Nephron (organoid): ENCODE measurements at regions not wholly inside any gene's neighbourhood (a gene's known extent, or its start where the extent isn't known, plus 50 kb on each side); places are given as distances from the start of the nearest gene placed in this dataset.

Experiments used
- H3K27ac Mint-ChIP-seq, 3 experiments: 2 replicates each; pipeline ENCODE4 v1.8.0; 2020; ENCODE audit warnings: mixed read lengths in 3 of 3, mild to moderate bottlenecking in 2 of 3, moderate library complexity in 1 of 3
- H3K27me3 Mint-ChIP-seq: 2 replicates; pipeline ENCODE4 v1.8.0; 2021; ENCODE audit warnings: low read depth, mild to moderate bottlenecking, moderate library complexity, mixed read lengths
- H3K36me3 Mint-ChIP-seq: 2 replicates; pipeline ENCODE4 v1.8.0; 2020; ENCODE audit warnings: low read depth, mixed read lengths
- H3K4me1 Mint-ChIP-seq: 2 replicates; pipeline ENCODE4 v1.8.0; 2020; ENCODE audit warnings: mixed read lengths
- H3K4me3 Mint-ChIP-seq, 3 experiments: 2 replicates each; pipeline ENCODE4 v1.8.0; 2020; ENCODE audit warnings: mild to moderate bottlenecking in 3 of 3, mixed read lengths in 3 of 3, moderate library complexity in 2 of 3
- H3K9me3 Mint-ChIP-seq: 2 replicates; pipeline ENCODE4 v1.8.0; 2020; ENCODE audit warnings: mixed read lengths
- CTCF ChIP-seq, 3 experiments: fragments of 200-600 bp; sonication (generic); IDR thresholded peaks; one replicate each; pipeline ENCODE4 v1.5.0; 2021; ENCODE audit warnings: antibody characterized with exemption in 3 of 3; ENCODE audit not compliant: unreplicated experiment in 3 of 3

DNA sequence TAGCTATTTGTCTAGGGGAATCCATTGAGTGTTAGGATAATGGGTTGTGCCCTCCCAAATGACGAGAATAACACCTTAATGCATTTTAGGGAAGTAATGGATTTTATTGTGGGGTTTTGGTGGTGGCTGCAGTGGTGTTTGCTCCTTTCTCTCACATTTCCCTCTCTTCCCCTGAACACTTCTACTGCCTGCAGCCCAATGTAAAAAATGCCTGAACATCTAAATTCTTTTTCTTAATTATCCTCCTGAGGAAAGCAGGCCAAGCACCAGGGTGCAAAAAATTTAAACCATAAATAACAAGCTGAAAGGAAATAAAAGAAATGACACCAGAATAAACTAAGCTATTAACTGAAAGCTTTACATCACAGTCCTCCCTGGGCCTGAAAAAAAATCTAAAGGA lies 57.3 kb upstream of the PCDH8 start:
- Mint-ChIP-seq H3K27me3 (peaks cover 48% of the 10 kb centered on the region), H3K4me1 (peaks cover 37% of the 10 kb centered on the region), H3K9me3 (no peaks in the 10 kb centered on the region), H3K4me3 (no peak overlapping the region), H3K36me3 (no peaks in the 10 kb centered on the region), H3K27ac (peak overlapping the region in 1 of 3 experiments; percentile 33)
- no peak for TF ChIP-seq CTCF (IDR thresholded peaks at IDR 0.05; ENCODE audit: unreplicated experiment in 3 of 3)

- no peak for TF ChIP-seq CTCF (IDR thresholded peaks at IDR 0.05; ENCODE audit: unreplicated experiment in 3 of 3)
- no peak overlapping the region for H3K4me3 Mint-ChIP-seq
- H3K27ac Mint-ChIP-seq = no peak overlapping the region
- H3K4me1 Mint-ChIP-seq = peaks cover 37% of the 10 kb centered on the region
- peaks cover 44% of the 10 kb centered on the region for H3K27me3 Mint-ChIP-seq
- no peaks in the 10 kb centered on the region for H3K36me3 Mint-ChIP-seq
- no peaks in the 10 kb centered on the region for H3K9me3 Mint-ChIP-seq
Measured at GRCh38 chr13:52903320-52903719, 54.9 kb upstream of the PCDH8 start.

GRCh38 chr13:52899206-52899605 lies 50.8 kb upstream of the PCDH8 start:
- no peaks in the 10 kb centered on the region for H3K36me3 Mint-ChIP-seq
- H3K27ac Mint-ChIP-seq = no peak overlapping the region
- H3K4me3 Mint-ChIP-seq = no peak overlapping the region
- H3K4me1 Mint-ChIP-seq = peaks cover 19% of the 10 kb centered on the region
- H3K9me3 Mint-ChIP-seq = no peaks in the 10 kb centered on the region
- peaks cover 7% of the 10 kb centered on the region for H3K27me3 Mint-ChIP-seq
- no peak for TF ChIP-seq CTCF (IDR thresholded peaks at IDR 0.05; ENCODE audit: unreplicated experiment in 3 of 3)
